Activated T-cell treated with anti-CD3 and anti-CD28 coated beads for 48 hours (primary cell): ENCODE measurements at regions not wholly inside any gene's neighbourhood (a gene's known extent, or its start where the extent isn't known, plus 50 kb on each side); places are given as distances from the start of the nearest gene placed in this dataset.

Source experiments
- DNase-seq: peaks from one replicate; pipeline ENCODE4 v3.0.0-alpha.2; 2020; ENCODE audit warnings: low read depth

DNA sequence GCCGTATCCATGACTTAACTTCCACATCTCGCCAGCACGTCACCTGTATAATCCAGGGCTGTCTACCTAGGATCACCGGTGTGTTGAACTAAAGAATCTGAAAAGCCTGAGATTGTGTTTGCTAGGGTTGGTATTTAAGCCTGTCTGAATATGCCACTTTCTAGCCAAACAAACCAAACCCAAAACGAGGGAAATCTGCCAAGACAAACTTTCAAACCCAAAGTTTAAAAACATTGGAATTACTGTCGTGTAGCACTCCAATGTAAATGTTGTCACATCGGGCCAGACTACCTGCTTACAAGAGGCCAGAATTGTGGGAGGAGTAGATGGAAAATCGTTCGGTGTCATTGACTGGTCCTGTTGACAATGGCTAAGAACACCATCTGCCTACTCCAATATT lies 747.8 kb downstream of the EFNB2 start:
- DNase-seq: no peak

DNA sequence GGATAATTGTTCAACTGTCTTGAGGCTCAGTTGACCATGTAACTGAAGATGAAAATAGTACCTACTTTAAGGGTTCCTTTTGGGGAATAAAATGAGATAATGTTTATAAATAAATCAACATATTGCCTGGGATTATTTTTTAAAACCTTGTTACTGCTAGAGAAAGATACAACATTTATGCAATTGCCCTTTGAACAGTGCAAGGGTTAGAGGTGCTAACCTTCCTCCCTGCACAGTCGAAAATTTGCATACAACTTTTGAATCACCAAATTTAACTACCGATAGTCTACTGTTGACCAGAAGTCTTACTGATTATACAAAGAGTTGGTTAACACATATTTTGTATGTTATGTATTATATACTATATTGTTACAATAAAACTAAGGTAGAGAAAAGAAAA lies 750.0 kb downstream of the EFNB2 start:
- no peak for DNase-seq

DNA sequence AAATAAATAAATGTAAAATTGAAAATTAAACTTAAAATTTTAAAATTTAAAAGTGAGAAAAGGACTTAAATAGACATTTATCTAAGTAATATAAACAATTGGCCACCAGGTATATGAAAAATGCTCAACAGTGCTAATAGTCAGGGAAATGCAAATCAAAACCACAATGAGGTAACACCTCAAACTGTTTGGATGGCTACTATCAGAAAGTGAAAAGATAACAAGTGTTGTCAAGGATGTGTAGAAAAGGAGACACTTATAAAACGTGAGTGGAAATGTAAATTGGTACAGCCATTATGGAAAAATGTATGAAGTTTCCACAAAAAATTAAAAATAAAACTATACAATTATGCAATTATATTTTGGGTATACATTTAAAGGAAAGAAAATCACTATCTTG lies 752.2 kb downstream of the EFNB2 start:
- no peak for DNase-seq

DNA sequence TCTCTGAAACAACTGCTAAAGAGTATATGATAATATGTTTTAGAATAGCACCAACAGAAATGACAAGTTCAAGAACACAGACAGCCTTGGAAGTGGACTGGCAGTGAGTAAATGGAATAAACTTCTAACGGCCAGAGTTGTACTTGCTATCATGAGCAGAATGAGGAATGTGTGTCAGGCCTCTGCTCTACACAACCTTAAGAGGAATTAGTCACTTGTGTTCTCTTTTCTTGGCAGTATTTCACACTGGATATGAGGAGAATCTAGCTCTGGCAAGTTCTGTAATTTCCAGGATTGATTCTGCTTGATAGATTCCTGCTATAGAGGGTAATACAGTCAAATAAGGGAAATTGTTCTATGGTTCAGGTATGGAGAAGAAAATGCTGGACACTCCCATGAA lies 757.3 kb downstream of the EFNB2 start:
- no peak for DNase-seq

DNA sequence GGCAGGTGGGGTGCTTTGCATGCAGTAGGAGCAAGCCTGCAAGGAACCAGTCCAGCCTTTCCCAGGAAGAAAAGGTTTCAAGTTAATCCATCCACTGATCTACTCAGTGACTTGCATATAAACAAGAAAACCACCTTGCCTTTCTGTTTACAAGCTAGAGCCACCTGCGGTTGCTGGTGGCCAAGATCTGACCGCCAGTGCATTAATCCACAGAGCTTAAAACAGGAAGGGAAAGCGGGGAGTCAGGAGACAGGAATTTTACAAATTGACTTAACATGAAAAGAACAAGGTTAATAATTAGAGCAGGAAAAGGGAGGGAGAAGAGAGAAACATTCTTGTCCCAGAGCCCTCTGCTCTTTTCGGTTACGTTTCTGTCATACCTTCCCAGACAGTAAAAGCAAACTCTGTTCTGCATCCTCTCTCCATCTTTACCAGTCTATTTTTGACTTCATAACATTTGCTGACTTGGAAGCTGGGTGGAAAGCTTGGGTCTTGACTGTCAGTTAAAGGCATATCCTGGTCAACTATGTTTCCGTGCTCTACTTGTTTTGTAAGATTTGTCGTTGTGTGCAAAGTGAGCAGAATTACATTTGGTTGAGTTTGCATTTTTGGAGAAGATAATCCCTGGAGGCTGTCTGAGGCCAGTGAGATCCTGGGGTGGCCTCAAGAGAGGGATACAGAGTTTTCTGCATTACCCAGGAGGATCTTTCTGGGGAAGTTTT lies 760.6 kb downstream of the EFNB2 start:
- no peak for DNase-seq

DNA sequence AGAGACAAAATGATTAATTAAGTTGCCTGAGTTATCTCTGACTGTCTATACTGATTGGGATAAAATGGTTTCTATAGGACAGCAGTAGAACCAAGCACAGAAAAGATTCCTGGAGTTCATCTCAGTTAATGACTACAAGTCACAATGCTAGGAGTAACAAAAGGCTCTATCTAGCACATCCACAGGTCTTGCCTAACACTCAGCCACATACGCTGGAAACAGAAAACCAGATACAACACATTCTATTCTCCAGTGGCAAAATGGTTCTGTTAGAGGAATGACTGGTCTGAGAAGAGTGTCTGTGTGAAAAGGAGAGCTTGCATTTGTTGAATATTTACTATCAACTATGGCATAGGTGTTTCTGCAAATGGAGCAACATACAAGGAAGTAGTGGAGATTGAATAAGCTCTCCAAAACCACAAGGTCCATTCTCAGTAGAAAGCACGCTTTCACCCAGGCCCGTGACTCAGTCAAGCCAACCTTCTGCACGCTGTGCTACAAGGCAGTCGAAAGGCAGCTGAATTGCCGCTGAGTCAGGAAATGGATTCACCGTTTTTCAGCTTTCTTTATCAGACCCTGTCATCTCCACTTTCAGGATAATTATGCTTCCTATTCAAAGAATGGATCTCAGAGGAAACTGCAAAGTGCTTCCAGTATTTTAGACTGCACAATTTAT lies 761.5 kb downstream of the EFNB2 start:
- no peak for DNase-seq

DNA sequence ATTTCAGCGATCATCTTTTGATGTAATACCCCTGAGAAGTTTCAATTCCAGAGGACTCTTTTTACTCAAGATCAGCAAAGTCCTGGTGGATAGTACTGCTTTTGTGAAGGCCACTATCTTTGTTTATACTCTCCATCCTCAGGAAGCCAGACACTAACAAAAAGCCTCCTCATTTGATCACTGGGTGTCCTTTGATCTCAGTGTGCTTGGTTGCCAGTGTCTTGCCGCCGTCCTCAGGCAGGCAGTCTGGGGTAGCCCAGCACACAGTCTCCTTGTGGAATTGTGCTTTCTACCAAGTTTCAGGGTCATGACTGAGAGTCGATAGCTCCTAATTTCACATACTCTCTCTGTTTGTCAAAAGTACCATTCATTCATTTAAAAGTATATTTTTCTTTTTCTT lies 762.2 kb downstream of the EFNB2 start:
- DNase-seq: no peak

DNA sequence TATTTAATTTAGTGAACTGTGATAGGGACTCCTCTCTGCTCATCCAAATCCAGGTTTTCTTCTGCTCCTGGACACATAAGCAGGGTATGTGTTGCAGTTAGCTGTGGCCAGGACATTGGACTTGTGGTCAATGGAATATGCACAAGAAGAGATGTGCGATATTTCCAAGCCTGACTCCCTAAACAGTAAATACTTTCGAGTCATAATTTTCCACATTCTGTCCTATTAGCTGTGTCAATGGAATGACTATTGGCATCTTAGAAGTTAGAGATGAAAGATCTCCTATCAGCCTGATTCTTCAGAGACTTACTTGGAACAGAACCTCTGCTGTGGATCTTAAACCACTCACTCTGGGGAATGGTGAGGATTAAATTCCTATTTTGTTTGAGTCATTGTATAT lies 771.0 kb downstream of the EFNB2 start:
- no peak for DNase-seq

DNA sequence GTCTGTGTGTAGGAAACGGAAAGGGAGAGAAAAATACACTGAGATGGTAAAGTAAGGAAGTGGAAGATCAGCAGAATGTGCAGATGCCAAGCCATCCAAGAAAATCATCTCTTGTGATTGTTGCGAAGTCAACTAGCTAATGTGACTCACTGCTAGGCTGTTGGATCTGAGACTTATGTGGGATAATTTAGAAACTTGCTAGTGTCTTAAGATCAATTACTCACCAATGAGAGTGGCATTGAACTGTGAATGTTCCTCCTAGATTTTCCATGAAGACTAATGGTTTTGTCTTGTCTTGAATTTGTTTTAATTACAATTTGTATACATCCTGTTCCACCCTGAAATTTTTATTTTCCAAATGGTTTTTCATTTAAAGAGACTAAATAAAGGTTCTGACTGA lies 771.6 kb downstream of the EFNB2 start:
- DNase-seq: no peak

DNA sequence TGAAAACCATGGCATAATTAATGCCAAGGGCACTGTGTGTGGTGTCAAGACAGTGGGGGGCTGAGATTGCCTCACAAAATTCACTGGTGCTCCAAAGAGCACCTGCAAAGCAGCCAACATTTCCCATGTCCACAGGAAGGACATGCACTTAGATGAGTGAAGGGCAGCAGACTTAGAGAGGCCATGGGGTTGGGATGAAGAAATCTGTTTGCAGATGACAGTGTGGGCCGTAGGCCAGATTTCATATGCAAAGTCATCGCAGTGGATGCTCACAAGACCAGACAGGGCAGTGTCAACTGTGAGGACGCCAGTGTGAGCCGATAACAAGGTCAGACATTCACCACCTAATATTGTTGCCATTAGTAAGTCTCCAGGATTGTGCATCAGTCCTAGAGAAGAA lies 773.4 kb downstream of the EFNB2 start:
- DNase-seq: no peak

DNA sequence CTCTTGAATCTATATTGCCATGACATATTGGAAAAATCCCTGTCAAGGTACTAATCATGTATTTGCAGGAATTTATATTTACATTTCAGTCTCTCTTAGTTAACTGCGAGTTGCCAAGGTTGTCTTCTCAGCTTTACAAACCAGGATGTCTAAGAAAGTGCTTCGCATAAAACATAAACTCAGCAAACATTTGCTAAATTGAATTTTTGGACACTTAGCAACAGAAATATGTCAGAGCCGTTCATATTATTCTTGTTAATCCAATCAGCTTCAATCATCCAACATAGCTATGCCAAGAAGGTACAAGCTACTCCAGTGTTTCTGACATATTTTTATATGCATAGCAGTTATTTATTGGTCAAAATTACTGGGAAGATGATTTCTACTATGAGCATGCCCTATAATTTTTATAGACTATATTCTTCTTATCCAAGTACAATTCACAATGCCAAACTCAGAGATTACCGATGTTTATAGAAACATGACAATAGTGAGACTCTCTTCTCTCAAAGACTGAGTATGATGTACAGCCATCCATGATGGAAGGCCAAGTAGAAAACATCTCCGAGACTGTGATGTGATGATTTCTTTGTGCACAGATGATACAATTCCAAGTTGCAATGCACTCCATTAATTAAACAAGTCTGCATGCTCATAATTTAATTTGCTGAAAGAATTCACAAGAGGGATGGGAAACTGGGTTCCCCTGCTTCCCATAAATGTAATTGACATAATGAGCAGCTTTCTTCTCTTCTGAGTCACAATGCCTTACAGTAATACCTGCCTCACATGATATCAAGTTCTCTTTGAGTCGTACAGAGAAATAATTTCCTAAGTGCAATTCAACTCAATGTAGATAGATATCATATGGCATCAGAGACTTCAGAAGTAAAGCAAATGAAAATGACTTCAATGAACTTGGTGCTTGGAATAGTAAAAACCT lies 776.3 kb downstream of the EFNB2 start:
- DNase-seq: no peak

DNA sequence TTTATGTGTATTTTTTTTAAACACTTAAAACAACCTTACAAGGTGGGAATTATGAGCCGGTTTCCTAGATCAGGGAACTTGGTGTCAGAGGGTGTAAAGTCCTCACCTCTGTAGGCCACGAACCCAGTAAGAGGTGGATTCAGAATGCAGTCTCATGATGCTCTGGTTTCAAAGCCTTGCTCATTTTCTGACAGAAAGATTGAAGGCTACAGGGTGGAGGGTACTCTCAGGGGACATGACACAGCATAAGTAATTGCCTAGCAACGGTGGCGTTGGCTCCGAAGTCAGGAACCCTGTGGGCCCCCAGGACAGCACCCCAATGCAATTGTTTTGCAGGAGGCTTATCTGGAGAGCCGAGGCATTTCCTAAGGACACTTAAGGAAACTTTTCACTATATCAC lies 794.7 kb downstream of the EFNB2 start:
- DNase-seq: no peak

DNA sequence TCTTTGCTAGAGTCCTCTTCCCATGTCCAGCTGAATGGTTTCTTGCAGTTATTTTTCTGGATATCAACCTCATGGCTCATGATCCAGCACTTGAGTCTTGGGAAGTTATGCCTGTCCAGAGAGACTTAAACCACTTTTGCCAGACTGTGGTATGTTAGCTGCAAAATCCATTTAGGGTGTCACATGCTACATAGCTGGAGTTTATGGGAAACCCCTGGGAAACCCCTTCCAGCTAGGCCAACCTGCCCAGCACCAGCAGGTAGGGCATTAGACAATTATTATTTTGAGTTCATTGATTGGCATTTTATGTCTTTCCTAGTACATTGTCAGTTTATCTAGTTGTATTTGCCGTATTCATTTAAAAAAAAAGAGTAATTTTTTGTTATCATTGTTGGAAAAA lies 797.8 kb downstream of the EFNB2 start:
- DNase-seq: no peak

DNA sequence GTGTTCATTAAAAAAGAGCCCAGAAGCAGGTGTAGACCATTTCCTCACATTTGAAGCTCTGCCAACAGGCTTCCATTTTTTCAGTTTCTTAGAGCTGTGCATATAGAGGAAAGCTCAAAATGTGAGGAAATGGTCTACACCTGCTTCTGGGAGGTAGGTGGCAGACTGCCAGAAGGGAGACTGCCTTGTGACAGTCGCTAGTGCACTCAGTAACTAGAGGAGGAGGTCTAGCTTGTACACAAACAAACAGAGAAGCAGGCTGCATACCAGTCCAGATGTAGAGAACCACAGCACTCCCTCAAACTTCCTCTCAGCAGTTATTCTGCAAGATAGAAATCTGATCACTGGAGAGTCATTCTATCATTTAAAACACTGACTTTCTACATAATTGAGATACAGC lies 800.2 kb downstream of the EFNB2 start:
- no peak for DNase-seq

DNA sequence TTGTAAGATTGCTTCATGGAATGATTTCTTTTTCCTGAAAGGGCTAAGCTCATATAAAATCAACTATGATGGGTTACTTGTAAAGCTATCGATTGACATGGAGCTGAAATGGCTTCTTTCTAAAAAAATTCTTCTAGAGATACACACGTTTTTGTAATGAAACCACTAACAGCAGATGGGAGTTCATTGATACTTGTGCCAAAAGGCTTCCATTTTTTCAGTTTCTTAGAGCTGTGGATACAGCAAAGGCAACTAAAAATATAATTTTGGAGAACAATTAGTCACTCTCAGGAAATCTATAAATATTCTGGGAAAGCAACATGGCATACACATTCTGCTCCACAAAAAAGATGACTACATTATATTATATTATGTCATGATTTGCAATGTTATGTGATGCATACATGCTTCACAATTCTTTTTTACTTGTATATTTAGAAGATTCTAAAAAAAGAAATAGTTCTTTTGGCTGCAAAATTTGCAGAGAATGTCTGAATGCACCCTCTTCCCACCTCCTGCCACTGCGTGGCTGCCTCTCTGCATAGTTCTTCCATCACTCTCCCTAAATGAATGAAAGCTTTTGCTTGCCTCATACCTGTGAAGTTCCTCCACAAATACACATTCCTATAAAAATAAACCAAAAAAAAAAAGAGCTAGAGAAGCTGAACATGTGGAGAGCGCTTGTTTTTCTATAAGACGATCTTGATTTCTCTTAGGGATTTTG lies 802.5 kb downstream of the EFNB2 start:
- DNase-seq: no peak

DNA sequence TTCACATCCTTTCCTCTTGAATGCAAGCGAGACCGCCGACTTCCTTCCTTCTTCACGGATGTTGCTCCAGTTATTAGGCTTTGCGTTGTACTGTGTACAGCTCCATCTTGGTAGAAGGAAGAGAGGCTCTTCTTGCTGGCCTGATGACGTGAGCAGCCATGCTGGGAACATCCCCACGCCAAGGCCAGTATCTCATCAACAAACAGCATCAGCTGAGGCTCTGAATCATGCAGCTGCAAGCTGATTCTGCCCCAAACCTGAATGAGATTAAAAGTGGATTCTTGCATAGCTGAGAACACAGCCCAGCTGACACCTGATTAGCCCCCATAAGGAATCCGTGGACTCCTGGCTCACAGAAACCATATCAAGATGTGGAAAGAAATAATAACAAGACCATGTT lies 809.6 kb downstream of the EFNB2 start:
- DNase-seq: no peak

DNA sequence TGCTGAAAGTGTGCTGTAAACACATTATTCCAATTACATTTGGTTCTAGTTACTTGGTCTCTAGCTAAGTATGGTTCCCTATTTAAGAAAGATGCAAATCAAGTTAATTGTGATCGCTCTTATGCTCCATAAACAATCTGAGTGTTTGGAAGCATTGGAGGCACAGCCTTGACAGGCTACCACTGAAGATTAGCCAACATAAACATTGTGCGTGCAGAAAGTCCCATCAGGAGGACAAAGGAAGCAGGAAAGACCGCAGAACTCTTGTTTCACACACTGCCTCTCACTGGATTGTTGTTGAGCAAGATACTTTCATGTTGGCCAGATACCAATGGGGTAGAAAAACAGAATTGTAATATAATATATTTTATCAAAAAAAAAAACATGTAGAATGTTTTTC lies 814.4 kb downstream of the EFNB2 start:
- no peak for DNase-seq

DNA sequence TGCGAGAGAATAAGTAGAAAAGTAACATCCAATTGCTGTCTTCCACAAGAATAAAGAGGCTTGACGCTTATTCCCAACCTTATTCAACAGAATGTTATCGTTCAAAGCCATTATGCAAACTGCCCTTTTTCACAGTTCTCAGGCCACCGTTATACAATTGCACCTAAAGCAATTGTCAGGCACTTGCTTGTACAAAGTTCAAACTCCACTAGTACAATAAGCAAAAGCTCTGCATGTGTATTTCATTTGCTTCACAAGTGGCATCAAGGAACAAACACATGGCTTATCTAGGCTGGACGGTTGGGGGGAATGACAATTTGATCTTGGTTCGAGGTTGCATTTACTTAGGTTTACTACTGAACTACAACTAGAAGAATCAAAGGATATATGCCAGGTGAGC lies 815.6 kb downstream of the EFNB2 start:
- no peak for DNase-seq

DNA sequence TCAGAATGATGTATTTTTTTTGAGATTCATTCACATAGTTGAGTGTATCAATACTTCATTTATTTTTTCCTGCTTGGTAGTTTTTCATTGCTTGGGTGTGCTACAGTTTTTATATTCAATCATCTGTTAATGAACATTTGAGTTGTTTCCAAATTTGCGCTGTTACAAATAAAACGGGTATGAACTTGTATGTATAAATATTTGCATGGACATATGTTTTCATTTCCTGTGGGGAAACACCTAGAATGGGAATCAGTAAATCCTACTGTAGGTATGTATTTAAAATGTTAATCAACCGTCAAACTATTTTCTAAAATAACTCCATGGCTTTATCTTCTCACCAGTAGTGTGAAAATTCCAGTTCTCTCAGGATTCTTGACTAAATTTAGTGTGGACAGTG lies 826.3 kb downstream of the EFNB2 start:
- DNase-seq: no peak

DNA sequence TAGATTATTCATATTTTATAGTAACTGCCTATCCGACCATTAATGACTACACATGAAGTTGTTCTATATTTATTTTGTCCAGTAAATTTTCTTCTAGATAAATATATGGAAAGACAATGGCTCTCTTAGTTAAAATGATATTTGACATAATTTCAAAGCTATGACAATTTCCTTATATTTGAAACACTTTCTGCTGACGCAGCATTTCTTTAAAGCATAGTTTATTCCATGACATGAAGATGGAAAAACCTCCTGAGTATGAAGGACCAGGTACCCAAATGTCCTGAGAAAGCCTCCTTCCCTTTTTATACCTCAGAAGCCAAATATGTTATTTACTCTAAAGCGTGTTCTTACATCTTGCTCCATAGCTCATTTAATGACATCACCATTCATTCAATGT lies 831.6 kb downstream of the EFNB2 start:
- DNase-seq: no peak

DNA sequence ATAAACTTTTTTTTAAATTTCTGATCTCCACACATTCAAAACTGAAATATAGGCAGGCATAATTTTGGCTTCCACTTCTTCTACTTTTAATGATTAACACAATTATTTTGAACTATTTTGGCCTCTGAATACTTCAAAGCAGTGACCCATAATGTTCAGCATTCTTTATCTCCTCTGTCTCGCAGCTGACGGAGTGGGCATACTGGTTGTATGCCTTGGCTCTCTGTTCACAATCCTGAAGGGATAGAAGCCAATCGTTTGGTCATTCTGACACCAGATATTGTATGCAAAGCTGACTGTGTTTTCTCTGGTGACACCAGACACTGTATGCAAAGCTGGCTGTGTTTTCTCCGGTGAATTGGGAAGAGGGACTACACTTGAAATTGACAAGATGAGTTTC lies 833.0 kb downstream of the EFNB2 start:
- no peak for DNase-seq

DNA sequence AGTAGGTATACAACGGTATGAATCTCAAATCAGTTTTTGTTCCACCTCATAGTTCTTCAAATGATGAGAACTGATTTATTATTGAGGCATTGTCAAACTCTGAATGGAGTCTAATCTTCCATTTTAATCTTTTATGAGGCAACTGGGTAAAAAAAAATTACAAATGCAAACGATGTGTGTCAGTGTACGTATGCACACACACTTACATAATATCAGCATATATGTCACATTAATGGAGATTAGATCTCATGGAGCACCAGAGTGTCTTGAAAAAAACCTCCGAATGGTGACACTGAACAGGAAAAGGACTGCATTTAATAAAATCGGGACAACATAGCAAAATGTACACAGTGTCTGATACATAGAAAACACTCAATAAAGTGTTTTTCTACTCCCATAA lies 842.7 kb downstream of the EFNB2 start:
- DNase-seq: no peak
